Umbilical cord (tissue), 1 donor: ENCODE measurements at regions not wholly inside any gene's neighbourhood (a gene's known extent, or its start where the extent isn't known, plus 50 kb on each side); places are given as distances from the start of the nearest gene placed in this dataset.

Experiments used
- DNase-seq: peaks from one replicate; pipeline ENCODE4 v3.0.0-alpha.2; 2015; ENCODE audit warnings: low spot score

DNA sequence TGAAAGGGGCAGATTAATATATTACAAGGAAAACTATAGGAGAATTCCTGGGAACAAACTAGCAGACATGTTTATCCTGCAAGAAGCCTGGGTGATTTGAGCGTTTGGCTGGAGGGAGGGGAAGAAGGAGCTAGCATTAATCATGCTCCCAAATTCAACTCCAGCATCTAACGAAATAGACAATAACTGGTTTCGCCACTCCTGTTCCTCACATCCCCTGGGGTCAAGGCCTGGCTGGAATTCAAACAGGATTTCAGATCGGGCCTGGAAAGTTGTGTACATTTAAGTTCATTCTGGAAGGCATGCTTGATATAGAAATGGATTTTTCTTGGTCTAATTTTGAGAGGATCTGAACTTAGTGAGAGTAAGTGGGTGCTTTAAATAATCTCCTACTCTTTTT, 126.1 kb upstream of the CTAGE1 start:
- DNase-seq: peak; percentile 57

DNA sequence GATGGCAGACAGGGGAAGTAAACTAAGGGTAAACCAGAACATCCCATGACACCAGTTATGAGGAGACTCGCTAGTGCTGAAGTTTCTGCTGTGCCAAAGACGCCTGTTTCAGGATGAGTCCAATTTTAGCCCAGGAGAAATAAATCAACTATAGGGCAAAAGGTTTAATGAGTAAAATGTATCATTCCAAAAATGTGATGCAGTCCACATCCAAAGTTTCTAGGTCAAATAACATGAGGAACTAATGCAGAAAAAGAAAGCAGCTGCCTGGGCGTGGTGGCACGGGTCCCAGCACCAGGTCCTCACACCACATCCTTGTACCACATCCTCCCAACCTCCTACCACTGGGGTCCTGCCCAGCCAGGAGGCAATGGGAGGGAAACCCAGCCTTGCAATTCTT, 126.9 kb upstream of the CTAGE1 start:
- no peak for DNase-seq

DNA sequence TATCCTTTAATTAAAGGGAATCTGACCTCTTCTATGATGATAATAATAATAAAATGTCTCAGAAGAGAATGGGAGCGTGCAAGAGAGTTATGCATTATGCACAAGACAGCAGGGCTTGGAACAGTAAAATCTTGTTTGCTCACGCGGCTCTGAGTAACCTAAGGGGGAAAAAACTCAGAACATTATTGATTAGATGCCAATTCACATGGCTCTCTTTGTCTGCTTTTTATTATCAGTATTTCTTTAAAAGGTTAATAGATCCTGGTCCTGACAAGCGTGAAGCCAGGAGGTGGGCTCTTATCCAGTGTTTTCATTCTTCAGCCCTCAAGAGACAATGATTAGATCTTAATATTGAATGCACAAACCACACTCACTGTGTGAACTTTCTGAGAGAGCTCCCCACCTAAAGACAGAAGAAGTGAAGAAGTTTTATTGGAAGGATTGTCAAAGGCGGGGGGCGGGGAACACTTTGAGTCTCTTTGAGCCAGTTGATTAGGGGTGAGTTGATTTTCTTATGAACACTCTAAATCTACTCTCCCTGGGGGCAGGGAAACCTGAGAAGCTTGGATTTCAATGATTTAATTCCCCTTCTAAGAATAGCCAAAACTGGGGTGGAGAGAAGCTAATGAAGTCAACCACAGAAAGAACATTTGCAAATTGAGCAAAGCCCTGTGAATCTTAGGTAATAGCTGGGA, 127.5 kb upstream of the CTAGE1 start:
- no peak for DNase-seq

DNA sequence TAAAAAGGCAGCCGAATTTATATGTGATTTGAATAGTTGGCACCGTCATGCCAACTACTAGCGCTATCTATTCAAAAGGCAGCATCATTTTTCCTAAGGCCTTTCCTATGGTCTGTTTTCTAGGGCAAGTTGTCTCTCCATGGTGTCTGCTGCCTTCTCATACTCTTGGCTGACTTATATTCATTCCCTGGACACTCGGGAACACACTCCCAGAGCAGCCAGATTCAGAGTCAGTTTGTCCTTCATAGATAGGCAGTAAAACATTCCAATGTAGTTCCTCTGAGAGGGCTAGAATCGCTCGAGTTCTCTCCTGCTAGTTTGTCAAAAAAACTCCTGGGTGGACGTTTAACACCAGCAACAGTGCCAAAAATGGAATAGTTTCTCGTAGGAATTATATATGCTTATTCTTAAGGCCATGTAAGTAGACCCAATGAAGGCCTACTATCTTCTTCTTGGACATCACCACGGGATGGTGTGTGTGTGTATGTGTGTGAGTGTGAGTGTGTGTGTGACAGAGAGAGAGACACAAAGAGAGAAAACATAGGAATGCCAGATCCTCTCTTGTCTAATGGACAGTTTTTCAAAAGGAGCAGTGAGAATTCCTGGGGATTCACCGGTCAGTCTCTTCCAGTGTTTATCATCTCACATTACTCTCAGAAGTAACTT, 129.3 kb upstream of the CTAGE1 start:
- DNase-seq: peak; percentile 70

DNA sequence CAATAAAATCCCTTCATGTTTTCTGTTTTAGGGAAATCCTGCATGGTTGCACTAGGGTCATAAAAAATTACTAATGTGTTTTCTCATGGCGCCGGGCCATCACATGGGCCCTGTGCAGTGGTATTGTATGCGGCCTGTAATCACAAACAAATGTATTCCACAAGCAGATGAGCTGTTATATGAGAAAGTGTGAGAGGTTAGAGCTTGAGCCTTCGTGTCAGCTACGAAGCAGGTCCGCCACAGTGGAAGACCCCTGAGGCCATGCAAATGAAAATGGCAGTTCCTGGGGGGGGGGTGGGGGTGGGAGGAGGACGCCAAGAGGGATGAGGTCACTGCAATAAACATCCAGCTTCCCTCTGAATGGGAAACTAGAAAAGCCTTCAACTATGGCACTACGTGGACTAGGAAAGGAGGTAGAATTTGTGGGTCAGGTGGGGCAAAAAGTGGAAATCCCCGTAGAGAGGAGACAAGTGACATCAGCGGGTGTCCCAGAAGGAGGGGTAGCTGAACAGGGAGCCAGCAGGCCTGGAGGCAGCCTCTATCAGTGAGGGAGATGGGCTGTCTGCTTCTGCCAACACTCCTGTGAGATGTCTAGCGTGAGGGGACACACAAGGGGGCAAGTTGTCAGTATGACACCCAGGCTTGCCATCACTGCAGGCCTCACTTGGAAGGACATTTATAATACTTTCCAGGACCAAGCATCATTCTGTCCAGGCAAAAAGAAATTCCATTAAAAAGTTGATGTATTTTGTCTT, 130.3 kb upstream of the CTAGE1 start:
- DNase-seq: no peak

DNA sequence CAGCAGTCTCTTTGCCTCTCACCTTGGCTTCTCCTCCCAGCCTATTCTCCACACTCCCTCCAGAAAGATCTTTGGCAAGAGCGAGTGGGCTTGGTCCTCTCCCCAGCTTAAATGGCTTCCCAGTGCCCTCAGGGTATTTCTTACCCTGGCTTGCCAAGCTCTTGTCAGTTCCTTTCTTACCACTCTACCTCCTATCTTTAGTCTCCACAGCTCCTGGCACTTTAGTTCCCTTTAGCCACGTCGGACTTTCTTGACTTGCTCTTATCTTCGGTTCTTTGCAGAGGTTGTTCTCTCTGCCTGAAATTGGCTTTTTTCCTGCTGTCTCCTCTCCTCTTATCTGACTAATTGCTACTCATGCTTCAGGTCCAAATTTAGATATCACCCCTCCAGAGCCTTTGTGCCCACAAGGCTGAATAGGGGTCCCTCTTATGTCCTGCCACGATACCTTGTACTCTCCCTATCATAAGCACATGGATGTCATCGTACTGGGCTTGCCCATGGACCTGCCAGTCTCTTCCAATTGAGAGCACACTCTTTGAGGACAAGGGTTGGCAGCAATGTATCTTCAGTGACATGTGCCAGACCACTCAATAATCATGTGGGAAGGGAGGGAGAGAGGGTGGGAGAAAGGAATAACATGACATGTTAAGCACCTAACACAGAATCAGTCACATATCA, 131.7 kb upstream of the CTAGE1 start:
- no peak for DNase-seq

DNA sequence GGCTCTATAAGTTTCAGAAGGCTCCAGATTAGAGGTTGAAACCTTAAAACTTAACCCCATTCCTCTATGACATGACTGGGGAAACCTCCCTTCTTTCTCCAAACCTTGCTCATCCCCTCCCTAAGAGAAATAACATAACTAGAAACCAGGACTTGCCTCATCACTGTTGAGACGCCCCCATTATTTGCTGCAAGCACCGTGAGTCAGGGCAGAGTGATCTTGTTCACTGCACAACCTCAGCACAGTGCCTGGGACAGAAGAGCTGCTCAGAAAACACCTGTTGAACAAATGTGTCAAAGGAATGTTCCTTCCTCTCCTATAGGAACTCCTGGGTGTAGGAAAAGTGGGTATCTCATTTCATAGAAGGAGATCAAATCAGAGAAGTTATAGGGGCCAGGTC, 132.7 kb upstream of the CTAGE1 start:
- DNase-seq: no peak

DNA sequence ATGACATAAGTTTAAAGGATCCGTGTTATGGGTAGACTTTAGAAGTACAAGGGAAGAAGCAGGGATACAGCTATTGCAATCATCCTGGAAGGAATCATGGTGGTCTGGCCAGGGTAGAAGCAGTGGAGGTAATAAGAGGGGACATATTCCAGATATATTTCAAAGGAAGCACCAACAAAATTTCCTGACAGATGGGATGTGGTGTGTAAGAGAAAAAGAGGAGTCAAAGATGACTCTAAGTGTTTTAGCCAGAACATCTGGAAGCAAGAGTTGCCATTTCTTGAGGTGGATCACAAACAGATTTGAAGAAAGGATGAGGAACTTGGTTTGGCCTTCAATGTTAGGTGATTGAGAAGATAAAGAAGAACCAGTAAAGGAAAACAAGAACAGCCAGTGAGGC, 133.1 kb upstream of the CTAGE1 start:
- DNase-seq: no peak

DNA sequence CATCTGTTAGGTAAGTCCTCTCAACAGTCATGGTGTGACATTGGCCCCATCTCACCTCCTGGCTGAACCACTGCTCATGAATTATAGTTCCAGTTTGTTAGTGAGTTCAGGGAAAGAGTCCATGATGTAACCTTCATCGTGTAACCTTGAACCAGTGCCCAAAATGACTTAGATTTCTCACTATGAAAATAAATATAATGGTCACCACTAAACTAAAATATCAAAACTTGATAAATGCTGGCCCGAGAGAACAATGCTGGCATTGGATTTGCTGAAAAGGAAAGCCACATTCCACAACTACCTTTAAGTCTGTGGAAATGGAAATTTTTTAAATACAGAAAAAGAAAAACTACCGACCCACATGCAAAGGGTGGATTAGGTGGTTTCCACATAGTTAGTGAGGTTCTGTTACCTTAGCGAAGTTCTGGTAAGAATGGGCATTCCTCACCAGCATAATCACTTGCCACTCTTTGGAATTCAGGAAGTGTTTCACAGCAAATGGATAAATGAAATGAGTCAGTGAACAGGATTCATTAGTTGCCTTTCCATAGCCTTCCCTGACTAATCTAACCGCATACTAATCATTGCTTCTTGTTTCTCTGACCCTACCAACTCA, 133.9 kb upstream of the CTAGE1 start:
- no peak for DNase-seq

DNA sequence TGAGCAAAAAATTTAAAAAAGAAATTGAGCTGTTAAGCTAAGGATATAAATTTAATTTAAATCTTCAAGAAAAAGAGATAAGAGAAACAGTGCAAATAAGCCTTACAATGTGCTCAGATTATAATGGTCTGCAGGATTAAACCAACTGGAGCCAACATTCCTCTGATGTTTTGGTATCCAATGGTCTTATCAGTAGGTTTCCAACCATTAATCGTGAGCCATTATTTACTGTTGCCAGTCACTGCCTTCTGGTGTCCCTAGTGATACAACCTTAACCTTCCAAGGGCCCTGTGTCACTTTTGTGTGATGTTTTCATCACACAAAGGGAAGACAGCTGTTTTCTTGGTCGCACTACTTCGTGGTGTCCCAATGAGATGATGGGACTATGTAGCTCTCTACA, 134.5 kb upstream of the CTAGE1 start:
- DNase-seq: no peak

DNA sequence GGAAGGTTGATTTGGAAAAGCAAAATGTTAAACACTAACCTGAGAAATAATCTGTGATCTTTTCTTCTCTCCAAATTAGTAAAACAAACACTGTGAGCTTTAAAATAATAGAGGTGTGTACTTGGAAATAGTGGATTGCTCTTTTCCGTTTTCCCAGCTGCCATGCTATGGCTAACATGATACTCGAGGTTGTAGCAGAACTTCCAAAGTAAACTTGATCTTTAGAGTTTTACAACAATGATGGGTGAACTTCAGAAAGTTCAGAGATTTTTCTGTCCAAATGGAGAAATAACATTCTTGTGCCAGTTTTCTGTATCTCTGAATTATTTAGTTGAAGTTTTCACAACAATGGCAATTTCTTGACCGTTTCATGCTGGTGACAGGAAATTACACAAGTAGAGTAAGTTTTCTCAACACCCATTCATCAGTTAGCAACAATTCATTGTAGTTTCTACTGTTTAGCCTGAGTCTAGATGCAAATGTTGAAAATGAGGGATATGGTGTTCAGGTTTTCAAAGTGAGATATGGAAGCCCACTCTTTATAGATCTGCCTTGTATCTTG, 135.3 kb upstream of the CTAGE1 start:
- no peak for DNase-seq

DNA sequence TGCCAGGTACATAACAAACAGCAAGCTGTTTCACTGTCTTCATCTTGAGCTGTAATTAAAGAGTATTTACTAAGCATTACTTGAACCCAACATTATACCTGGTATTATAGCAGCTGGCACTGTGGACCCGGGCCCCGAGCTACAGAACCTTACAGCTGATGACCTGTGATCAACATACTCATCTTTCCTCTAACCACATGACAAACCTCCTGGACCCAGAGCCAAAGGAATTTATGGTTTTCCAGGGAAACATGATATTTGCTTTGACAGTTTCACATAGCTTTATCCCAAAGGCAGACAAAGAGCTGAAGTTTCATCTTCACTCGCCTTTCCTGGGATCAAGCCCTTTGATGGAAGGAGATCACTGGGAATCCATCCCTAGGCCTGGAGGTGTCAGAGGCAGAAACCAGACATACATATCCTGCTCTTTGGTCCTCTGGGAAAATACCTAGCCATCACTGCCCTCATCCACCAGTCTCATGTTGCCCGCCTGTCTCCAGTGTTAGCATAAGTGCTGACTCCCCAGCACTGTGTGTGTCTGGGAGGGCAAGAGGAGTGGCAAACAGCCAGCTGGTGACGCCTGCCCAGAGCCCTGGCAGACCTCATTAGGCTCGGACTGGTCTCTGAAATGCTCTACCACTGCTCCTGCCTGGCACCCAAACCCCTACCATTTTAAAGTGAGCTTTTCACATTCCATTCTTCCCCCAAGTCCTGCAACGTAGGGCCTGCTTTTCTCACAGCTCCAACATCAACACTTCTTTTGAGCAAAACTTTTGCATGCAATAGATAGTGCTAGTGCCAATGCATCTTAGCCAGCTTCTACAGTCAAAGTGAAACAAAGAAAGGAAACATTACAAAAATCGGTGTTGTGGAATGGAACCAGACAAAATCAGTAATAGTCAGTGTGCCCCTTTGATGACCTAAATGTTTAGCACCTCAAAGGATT, 138.8 kb upstream of the CTAGE1 start:
- peak; percentile 95 for DNase-seq

DNA sequence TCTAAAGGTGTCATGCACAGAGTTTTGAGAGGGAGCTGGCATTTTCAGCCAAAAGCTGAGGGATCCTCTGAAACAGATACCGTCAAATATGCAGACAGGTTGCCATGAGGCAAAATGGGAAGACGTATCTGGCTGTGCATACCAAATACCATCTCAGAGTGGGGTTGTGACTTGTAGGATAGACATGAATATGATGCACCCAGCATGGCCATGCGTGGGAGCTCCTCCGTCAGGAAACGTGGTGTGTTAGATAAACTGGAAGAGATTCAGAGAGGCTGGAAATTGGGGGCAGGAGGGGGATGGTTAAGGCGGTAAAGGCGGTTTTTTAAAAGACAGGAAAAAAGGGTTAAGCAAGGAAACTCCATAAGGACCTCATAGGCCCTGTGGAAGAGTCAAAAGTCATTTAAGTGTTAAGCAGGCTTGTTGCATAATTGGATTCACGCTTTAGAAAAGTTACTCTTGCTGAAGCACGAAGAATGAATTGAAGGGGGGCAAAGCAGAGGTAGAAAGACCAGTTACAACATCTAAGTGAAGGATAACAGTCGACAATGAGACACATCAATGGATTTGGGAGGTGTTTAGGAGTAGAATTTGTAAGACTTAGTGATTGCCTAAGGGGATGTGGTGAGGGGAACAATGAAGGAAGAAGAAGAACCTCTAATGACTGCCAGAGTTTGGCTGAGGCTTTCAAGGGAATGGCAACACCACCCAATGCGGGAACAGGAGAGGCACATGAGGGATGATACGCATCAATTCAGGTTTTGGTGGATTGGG, 139.6 kb upstream of the CTAGE1 start:
- DNase-seq: peak; percentile 54

DNA sequence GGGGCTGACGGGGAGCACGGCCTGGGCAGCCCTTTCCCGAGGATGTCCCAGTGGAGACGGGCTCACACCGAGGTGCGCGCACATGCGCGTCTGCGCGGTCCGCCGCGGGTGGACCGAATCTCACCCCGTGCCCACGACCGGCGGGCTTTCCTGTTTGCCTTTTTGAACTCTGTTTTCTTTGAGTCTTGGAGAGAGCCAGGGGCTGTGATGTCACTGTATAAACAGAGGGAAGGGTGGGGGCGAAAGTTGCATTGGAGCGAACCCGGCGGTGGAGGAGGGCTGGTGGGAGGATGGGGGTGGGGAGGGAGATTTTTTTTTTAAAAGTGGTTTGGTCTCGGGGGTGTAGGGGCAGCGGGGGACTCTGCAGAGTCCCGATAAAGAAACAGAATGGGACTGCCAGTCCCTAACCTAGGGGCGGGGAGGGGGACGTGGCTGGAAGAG, 141.2 kb upstream of the CTAGE1 start:
- peak; percentile 91 for DNase-seq

DNA sequence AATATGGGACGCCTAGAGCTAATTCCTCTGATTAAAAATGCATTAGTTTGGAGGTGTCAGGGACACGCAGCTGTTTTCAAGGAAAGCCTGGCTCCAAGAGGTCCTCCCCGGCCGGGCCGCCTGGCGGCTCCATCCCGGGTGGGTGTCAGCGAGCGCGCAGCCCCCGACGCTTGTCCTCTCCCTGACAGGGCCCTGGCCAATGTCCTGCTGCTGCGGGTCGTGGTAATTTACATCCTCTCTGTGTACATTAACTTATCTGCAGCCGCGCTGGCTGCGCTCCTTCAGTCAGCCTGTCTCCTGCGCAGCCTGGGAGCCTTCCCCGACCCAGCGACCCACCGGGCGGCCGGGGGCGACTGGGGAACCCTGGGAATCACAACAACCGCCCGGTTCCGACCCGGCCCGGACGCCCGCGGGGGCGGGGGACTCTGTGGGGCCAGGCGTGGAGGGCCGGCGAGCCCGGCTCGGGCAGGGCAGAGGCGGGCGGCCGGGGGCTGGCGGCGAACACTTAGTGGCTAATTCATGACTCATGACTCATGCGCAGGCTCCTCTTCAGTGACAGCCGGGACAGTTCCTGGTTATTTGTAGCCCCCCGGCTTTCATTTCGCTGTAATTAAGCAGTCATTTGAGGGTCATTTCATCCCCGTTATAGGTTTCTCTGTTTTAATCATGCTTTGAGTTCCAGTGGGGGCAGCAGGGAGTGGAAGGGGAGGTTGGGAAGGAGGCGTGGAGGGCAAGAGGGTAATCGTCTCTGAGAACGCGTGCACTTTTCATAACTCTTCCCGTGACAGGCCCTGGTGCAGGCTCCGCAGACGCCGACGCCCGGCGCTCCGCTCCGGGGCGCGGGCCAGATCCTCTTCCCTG, 141.9 kb upstream of the CTAGE1 start:
- peak; percentile 83 for DNase-seq

DNA sequence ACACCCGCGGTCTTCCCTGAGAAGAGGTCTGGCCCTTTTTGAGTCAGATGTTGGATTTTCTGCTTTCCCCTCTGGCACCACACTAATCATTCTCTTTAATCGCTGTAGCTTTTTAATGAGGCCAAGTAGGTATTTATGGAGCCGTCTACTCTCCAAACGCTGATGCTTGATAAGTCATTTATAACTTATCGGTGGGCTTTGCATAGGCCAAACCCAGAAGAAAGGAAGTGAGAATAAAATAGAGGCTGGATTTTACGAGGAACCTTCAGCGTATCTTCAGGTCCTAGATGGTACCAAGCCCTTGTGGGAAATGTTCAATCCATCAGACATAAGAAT, 142.5 kb upstream of the CTAGE1 start:
- DNase-seq: peak; percentile 89

DNA sequence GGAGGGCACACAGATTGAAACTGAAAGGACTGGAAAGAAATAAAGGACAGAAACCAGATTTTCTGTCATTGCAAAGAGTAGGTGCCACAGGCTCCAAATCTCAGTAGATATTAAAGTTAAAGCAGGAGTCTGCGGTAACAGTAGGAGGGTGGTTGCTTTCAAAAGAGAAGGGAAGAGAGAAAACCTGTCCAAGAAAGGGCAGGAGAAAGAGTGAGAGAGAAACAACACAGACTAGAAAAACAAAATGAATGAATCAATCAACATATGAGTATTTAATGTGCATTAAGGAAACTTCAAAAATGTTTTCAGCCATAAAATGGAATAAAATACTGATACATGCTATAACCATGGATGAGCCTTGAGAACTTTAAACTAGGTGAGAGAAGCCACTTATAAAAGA, 143.1 kb upstream of the CTAGE1 start:
- DNase-seq: no peak

DNA sequence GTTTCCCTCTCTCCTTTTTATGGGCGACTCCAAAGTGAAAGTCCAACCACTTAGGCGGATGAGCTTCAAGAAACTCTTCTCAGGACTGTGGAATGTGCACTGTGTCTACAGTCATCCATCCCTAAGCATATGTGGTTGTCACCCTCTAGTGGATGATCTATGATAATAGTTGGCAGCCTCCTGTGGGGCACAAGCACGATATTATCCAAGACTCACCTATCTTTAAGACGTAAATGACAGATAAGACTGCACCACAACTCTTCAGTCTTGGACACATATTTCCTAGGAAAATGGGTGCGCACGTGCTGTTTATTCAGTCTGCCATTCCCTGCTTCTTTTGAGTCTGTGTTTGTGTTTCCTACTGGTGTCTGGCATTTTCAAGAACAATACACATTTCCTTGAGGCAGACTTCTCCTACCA, 145.5 kb upstream of the CTAGE1 start:
- DNase-seq: peak; percentile 95

DNA sequence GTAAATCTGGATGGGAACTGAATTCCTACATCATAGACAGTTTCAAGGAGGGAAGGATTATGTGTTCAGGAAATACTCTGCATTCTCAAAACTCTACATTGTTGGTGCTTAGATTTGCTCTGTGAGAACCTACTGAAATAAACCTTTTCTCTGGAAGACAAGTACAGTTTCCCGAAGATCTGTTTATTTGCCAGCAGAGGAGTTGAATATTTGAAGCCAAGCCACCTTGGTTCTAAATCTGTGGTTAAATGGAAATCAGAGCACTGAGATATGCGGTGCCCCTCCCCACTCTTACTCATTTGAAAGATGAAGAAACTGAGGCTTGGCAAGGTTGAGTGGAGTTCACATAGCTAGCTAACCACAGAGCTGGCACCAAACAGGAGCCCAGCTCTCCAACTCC, 146.3 kb upstream of the CTAGE1 start:
- DNase-seq: peak; percentile 79
